HL-60 (cell line): ENCODE measurements at regions not wholly inside any gene's neighbourhood (a gene's known extent, or its start where the extent isn't known, plus 50 kb on each side); places are given as distances from the start of the nearest gene placed in this dataset.

ENCODE experiments used
- DNase-seq, 2 experiments: peaks; one replicate each; pipeline ENCODE4 v3.0.0-alpha.2; 2010 to 2020; ENCODE audit warnings: low read depth in 1 of 2, low spot score in 1 of 2
- H3K27ac ChIP-seq: fragments of 250-450 bp; sonication (Bioruptor Pico); replicated peaks from 2 replicates; pipeline ENCODE4 v1.5.1; 2020; ENCODE audit warnings: mild to moderate bottlenecking, moderate library complexity
- H3K27me3 ChIP-seq: fragments of 250-450 bp; sonication (Bioruptor Pico); 2 replicates; pipeline ENCODE4 v1.5.1; 2021; ENCODE audit warnings: mild to moderate bottlenecking, moderate library complexity; ENCODE audit not compliant: insufficient read depth, poor library complexity, severe bottlenecking
- H3K4me3 ChIP-seq: replicated peaks from 2 replicates; pipeline ENCODE4 v1.5.1; 2011; ENCODE audit warnings: mild to moderate bottlenecking, control low read depth, low read length; ENCODE audit not compliant: insufficient read depth
- GABPA ChIP-seq: IDR thresholded peaks from 2 replicates; pipeline ENCODE4 v1.6.1; 2012; ENCODE audit warnings: low read depth
- POLR2AphosphoS5 ChIP-seq: IDR thresholded peaks from 2 replicates; pipeline ENCODE4 v1.6.1; 2012; ENCODE audit warnings: low read depth
- SPI1 ChIP-seq: IDR thresholded peaks from 2 replicates; pipeline ENCODE4 v1.6.1; 2012; ENCODE audit warnings: low read depth, mild to moderate bottlenecking, borderline replicate concordance
- TF ChIP-seq, protein P1 (sequence below): IDR thresholded peaks from 2 replicates; pipeline ENCODE4 v1.6.1; 2012; ENCODE audit warnings: low read depth; ENCODE audit not compliant: insufficient replicate concordance
- TF ChIP-seq, protein P2 (sequence below): IDR thresholded peaks from one replicate; pipeline ENCODE4 v1.5.1; 2011; ENCODE audit warnings: low read length, control low read depth, inconsistent platforms; ENCODE audit not compliant: insufficient read depth

DNA sequence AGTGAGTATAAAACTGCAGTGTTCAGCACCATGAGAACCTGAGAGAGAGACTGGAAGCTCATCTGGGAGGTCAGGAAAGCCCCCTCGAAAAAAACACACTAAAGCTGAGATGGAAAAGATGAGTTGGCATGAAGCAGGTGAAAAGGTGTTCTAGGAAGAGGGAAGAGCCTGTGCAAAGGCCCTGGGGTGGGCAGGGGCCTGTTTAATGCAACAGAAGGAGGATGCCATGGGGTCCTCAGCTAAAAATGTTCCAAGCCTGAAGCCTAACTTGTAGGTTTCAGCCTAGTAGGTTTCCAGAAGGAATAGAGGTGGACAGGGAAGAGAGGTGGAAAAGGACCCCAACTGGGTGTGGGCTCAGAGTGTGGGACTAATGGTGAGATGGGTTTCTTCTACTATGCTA is 242.3 kb upstream of the ZFHX3 start:
- H3K4me3 ChIP-seq, result no peak overlapping the region
- no peak for DNase-seq
- TF ChIP-seq SPI1 (no peak), POLR2AphosphoS5 (no peak), GABPA (no peak)
- TF ChIP-seq, protein P1, sequence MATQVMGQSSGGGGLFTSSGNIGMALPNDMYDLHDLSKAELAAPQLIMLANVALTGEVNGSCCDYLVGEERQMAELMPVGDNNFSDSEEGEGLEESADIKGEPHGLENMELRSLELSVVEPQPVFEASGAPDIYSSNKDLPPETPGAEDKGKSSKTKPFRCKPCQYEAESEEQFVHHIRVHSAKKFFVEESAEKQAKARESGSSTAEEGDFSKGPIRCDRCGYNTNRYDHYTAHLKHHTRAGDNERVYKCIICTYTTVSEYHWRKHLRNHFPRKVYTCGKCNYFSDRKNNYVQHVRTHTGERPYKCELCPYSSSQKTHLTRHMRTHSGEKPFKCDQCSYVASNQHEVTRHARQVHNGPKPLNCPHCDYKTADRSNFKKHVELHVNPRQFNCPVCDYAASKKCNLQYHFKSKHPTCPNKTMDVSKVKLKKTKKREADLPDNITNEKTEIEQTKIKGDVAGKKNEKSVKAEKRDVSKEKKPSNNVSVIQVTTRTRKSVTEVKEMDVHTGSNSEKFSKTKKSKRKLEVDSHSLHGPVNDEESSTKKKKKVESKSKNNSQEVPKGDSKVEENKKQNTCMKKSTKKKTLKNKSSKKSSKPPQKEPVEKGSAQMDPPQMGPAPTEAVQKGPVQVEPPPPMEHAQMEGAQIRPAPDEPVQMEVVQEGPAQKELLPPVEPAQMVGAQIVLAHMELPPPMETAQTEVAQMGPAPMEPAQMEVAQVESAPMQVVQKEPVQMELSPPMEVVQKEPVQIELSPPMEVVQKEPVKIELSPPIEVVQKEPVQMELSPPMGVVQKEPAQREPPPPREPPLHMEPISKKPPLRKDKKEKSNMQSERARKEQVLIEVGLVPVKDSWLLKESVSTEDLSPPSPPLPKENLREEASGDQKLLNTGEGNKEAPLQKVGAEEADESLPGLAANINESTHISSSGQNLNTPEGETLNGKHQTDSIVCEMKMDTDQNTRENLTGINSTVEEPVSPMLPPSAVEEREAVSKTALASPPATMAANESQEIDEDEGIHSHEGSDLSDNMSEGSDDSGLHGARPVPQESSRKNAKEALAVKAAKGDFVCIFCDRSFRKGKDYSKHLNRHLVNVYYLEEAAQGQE, result no peak
- TF ChIP-seq, protein P2, sequence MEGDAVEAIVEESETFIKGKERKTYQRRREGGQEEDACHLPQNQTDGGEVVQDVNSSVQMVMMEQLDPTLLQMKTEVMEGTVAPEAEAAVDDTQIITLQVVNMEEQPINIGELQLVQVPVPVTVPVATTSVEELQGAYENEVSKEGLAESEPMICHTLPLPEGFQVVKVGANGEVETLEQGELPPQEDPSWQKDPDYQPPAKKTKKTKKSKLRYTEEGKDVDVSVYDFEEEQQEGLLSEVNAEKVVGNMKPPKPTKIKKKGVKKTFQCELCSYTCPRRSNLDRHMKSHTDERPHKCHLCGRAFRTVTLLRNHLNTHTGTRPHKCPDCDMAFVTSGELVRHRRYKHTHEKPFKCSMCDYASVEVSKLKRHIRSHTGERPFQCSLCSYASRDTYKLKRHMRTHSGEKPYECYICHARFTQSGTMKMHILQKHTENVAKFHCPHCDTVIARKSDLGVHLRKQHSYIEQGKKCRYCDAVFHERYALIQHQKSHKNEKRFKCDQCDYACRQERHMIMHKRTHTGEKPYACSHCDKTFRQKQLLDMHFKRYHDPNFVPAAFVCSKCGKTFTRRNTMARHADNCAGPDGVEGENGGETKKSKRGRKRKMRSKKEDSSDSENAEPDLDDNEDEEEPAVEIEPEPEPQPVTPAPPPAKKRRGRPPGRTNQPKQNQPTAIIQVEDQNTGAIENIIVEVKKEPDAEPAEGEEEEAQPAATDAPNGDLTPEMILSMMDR, result no peak
- no peaks in the 10 kb centered on the region for H3K27me3 ChIP-seq
- H3K27ac ChIP-seq, result no peak overlapping the region

DNA sequence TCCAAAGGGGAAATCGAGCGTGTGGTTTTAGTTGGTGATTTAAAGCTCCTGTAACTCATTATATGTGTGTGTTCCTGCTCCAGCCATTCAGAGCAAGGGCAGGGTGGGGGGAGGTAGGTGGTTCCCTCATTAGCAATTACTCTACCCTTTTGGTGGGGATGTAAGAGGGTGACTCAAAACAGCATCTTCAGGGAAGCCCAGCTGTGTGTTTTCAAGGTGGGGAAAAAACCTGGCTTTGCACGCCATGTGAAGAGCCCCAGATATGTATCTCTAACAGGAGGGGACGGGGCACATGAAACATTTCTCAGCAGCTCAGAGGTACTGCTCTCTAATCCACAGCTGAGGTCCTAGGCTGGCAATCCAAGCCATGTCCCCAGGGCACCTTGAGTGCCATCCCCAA is 241.3 kb upstream of the ZFHX3 start:
- Histone ChIP-seq H3K27me3 (no peaks in the 10 kb centered on the region), H3K27ac (no peak overlapping the region), H3K4me3 (no peak overlapping the region)
- no peak for DNase-seq
- TF ChIP-seq, protein P1, result no peak
- TF ChIP-seq, protein P2, result no peak
- TF ChIP-seq SPI1 (no peak), GABPA (no peak), POLR2AphosphoS5 (no peak)

DNA sequence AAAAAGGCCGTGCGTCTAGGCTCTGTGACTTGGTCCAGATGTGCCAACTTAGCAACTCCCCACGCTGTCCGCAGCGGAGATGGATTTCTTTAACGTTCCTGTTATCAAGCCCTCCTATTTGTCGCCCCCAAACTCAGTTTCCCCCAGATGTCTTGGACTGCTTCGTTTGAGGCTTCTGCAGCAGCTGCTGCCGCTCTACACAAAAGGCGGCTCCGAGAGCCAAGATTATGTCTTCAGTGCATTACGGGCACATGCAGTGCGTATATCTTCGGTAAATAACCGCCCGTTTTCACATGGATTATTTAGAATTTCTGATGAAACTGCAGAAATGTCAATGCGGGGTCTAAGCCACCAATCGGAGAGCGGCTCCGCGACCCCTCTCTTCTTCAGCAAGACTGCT is 240.6 kb upstream of the ZFHX3 start:
- TF ChIP-seq POLR2AphosphoS5 (no peak), SPI1 (no peak), GABPA (no peak)
- TF ChIP-seq, protein P2, result no peak
- TF ChIP-seq, protein P1, result no peak
- H3K27me3 ChIP-seq, result no peaks in the 10 kb centered on the region
- DNase-seq, result no peak
- H3K4me3 ChIP-seq, result no peak overlapping the region
- no peak overlapping the region for H3K27ac ChIP-seq
